GM23338 (cell line): ENCODE measurements at regions not wholly inside any gene's neighbourhood (a gene's known extent, or its start where the extent isn't known, plus 50 kb on each side); places are given as distances from the start of the nearest gene placed in this dataset.

Source experiments
- ATAC-seq: fragments of 200-7000 bp; cut with Tn5 transposase; 3 replicates; pipeline ENCODE4 v1.9.1; 2020
- DNase-seq: peaks from one replicate; pipeline ENCODE4 v3.0.0-alpha.2; 2015; ENCODE audit warnings: low spot score
- H2AFZ ChIP-seq: fragments of 200-600 bp; sonication (generic); 2 replicates; pipeline ENCODE4 v1.8.0; 2016; ENCODE audit warnings: antibody characterized with exemption, mild to moderate bottlenecking, moderate library complexity
- H3F3A ChIP-seq: fragments of 200-600 bp; sonication (generic); replicated peaks from 2 replicates; pipeline ENCODE4 v1.8.0; 2017; ENCODE audit warnings: antibody characterized with exemption, mixed run types, low read depth
- H3K27ac ChIP-seq: fragments of 200-600 bp; sonication (generic); 2 replicates; pipeline ENCODE4 v1.6.1; 2016; ENCODE audit warnings: low read depth
- H3K27me3 ChIP-seq: fragments of 200-600 bp; sonication (generic); 2 replicates; pipeline ENCODE4 v1.8.0; 2016; ENCODE audit warnings: mild to moderate bottlenecking, mixed run types, moderate library complexity; ENCODE audit not compliant: insufficient read depth
- H3K36me3 ChIP-seq: fragments of 200-600 bp; sonication (generic); 2 replicates; pipeline ENCODE4 v1.8.0; 2016; ENCODE audit warnings: mild to moderate bottlenecking; ENCODE audit not compliant: insufficient read depth
- H3K4me1 ChIP-seq: fragments of 200-600 bp; sonication (generic); 2 replicates; pipeline ENCODE4 v1.8.0; 2016; ENCODE audit warnings: mild to moderate bottlenecking, moderate library complexity; ENCODE audit not compliant: insufficient read depth
- H3K4me2 ChIP-seq: fragments of 200-600 bp; sonication (generic); 2 replicates; pipeline ENCODE4 v1.7.1; 2017; ENCODE audit warnings: mixed run types
- H3K4me3 ChIP-seq: fragments of 200-600 bp; sonication (generic); 2 replicates; pipeline ENCODE4 v1.6.1; 2016; ENCODE audit warnings: mixed run types
- H3K79me2 ChIP-seq: fragments of 200-600 bp; sonication (generic); replicated peaks from 2 replicates; pipeline ENCODE4 v1.8.0; 2017; ENCODE audit warnings: mild to moderate bottlenecking; ENCODE audit not compliant: insufficient read depth
- H3K9me2 ChIP-seq: fragments of 200-600 bp; sonication (generic); 2 replicates; pipeline ENCODE4 v1.8.0; 2017; ENCODE audit not compliant: insufficient read depth
- H4K20me1 ChIP-seq: fragments of 200-600 bp; sonication (generic); replicated peaks from 2 replicates; pipeline ENCODE4 v1.8.0; 2017; ENCODE audit warnings: mild to moderate bottlenecking; ENCODE audit not compliant: insufficient read depth
- H3K27ac Mint-ChIP-seq: 2 replicates; pipeline ENCODE4 v1.8.0; 2020; ENCODE audit warnings: inconsistent platforms, mild to moderate bottlenecking, moderate library complexity, mixed read lengths
- H3K27me3 Mint-ChIP-seq: 3 replicates; pipeline ENCODE4 v1.8.0; 2022; ENCODE audit warnings: low read depth, mild to moderate bottlenecking, moderate library complexity, mixed read lengths, inconsistent platforms; ENCODE audit not compliant: insufficient read depth, poor library complexity
- H3K36me3 Mint-ChIP-seq: 3 replicates; pipeline ENCODE4 v1.8.0; 2021; ENCODE audit warnings: low read depth, mild to moderate bottlenecking, inconsistent platforms, moderate library complexity, mixed read lengths
- H3K4me1 Mint-ChIP-seq: 3 replicates; pipeline ENCODE4 v1.8.0; 2020; ENCODE audit warnings: mild to moderate bottlenecking, inconsistent platforms, mixed read lengths
- H3K4me3 Mint-ChIP-seq: 3 replicates; pipeline ENCODE4 v1.8.0; 2021; ENCODE audit warnings: moderate library complexity, mild to moderate bottlenecking, inconsistent platforms, mixed read lengths
- H3K9me3 Mint-ChIP-seq: 3 replicates; pipeline ENCODE4 v1.8.0; 2020; ENCODE audit warnings: moderate library complexity, mild to moderate bottlenecking, inconsistent platforms, mixed read lengths
- EZH2phosphoT487 ChIP-seq: fragments of 200-600 bp; sonication (generic); IDR thresholded peaks from one replicate; pipeline ENCODE4 v1.8.1; 2018; ENCODE audit warnings: antibody characterized with exemption; ENCODE audit not compliant: unreplicated experiment
- JUNB ChIP-seq: IDR thresholded peaks from one replicate; pipeline ENCODE4 v1.6.1; 2016; ENCODE audit warnings: antibody characterized with exemption; ENCODE audit not compliant: unreplicated experiment
- NANOG ChIP-seq: IDR thresholded peaks from 2 replicates; pipeline ENCODE4 v1.6.1; 2016; ENCODE audit warnings: antibody characterized with exemption, borderline replicate concordance
- STAT1 ChIP-seq: IDR thresholded peaks from one replicate; pipeline ENCODE4 v1.6.1; 2016; ENCODE audit warnings: antibody characterized with exemption; ENCODE audit not compliant: unreplicated experiment
- ZNF114 ChIP-seq: fragments of 250-450 bp; sonication (Bioruptor Pico); IDR thresholded peaks from 2 replicates; pipeline ENCODE4 v1.5.0; 2020; ENCODE audit warnings: mild to moderate bottlenecking, moderate library complexity
- ZNF331 ChIP-seq: fragments of 250-450 bp; sonication (Bioruptor Pico); IDR thresholded peaks from 2 replicates; pipeline ENCODE4 v1.5.0; 2020; ENCODE audit warnings: low read depth, mild to moderate bottlenecking, moderate library complexity
- ZNF462 ChIP-seq: fragments of 250-450 bp; sonication (Bioruptor Pico); IDR thresholded peaks from 2 replicates; pipeline ENCODE4 v1.5.0; 2020; ENCODE audit warnings: mild to moderate bottlenecking, moderate library complexity

- H3K9me2 ChIP-seq: no peaks in the 10 kb centered on the region
- H4K20me1 ChIP-seq: no peaks in the 10 kb centered on the region
- H3K79me2 ChIP-seq: no peaks in the 10 kb centered on the region
- H3K4me1 ChIP-seq: peaks cover 11% of the 10 kb centered on the region
- H3K4me1 Mint-ChIP-seq: peaks cover 13% of the 10 kb centered on the region
- H3K27me3 ChIP-seq: peaks cover 16% of the 10 kb centered on the region; the same call in 1 of the 2 replicates
- H3K9me3 Mint-ChIP-seq: peaks cover 3% of the 10 kb centered on the region; the same call in 1 of the 3 replicates
- peak overlapping the region; percentile 75 for H3K4me3 Mint-ChIP-seq
- no peaks in the 10 kb centered on the region for H3K36me3 Mint-ChIP-seq
- H3K27me3 Mint-ChIP-seq: peaks cover 25% of the 10 kb centered on the region
- H3K36me3 ChIP-seq: no peaks in the 10 kb centered on the region
- H3K27ac Mint-ChIP-seq: no peak overlapping the region
- H3K27ac ChIP-seq: no peak overlapping the region
- TF ChIP-seq STAT1 (no peak), ZNF462 (no peak), JUNB (no peak), EZH2phosphoT487 (no peak), ZNF114 (CRISPR knock-in tag) (no peak), ZNF331 (CRISPR knock-in tag) (no peak), NANOG (no peak)
- peak overlapping the region; percentile 90 for H2AFZ ChIP-seq
- peak; percentile 12 for ATAC-seq
- H3F3A ChIP-seq: no peaks in the 10 kb centered on the region; the same call in 1 of the 2 replicates
- H3K4me2 ChIP-seq: peak overlapping the region; percentile 94
- peak; percentile 53 for DNase-seq
- H3K4me3 ChIP-seq: peak overlapping the region; percentile 73
Observed at GRCh38 chr11:64447831-64448598, 89.1 kb downstream of the RPS6KA4 start.
